H9 (cell line): ENCODE measurements at regions not wholly inside any gene's neighbourhood (a gene's known extent, or its start where the extent isn't known, plus 50 kb on each side); places are given as distances from the start of the nearest gene placed in this dataset.
"Not testable (repeated sequence)": the region's sequence is repeated elsewhere in the genome, so short reads cannot be mapped to it uniquely, and the experiment has no call there.

Experiments used
- DNase-seq: peaks from one replicate; pipeline ENCODE4 v3.0.0-alpha.2; 2017
- H2AFZ ChIP-seq: one replicate; pipeline ENCODE4 v1.6.1; 2013; ENCODE audit warnings: mild to moderate bottlenecking, low read length, control low read depth, moderate library complexity
- H2AK5ac ChIP-seq: 2 replicates; pipeline ENCODE4 v1.6.1; 2013; ENCODE audit warnings: low read length, control low read depth, mixed read lengths; ENCODE audit not compliant: insufficient read length
- H2BK120ac ChIP-seq: one replicate; pipeline ENCODE4 v1.6.1; 2013; ENCODE audit warnings: low read depth, mild to moderate bottlenecking, low read length, control low read depth, inconsistent platforms; ENCODE audit not compliant: poor library complexity, severe bottlenecking
- H2BK12ac ChIP-seq: 2 replicates; pipeline ENCODE4 v1.6.1; 2013; ENCODE audit warnings: low read length, control low read depth, mixed read lengths, low read depth; ENCODE audit not compliant: insufficient read length
- H2BK15ac ChIP-seq: 2 replicates; pipeline ENCODE4 v1.6.1; 2013; ENCODE audit warnings: low read depth, low read length, control low read depth
- H2BK20ac ChIP-seq: one replicate; pipeline ENCODE4 v1.6.1; 2013; ENCODE audit warnings: low read depth, mild to moderate bottlenecking, low read length, control low read depth, inconsistent platforms; ENCODE audit not compliant: poor library complexity, severe bottlenecking
- H2BK5ac ChIP-seq: 2 replicates; pipeline ENCODE4 v1.6.1; 2013; ENCODE audit warnings: low read length, control low read depth, mixed read lengths; ENCODE audit not compliant: insufficient read length
- H3K14ac ChIP-seq: 2 replicates; pipeline ENCODE4 v1.6.1; 2013; ENCODE audit warnings: low read length, control low read depth; ENCODE audit not compliant: insufficient read depth
- H3K18ac ChIP-seq: 2 replicates; pipeline ENCODE4 v1.6.1; 2013; ENCODE audit warnings: low read depth, mild to moderate bottlenecking, mixed read lengths, low read length, control low read depth; ENCODE audit not compliant: insufficient read length
- H3K23ac ChIP-seq: 2 replicates; pipeline ENCODE4 v1.6.1; 2013; ENCODE audit warnings: low read length, control low read depth, mixed read lengths, low read depth; ENCODE audit not compliant: insufficient read length
- H3K23me2 ChIP-seq: 2 replicates; pipeline ENCODE4 v1.6.1; 2013; ENCODE audit warnings: low read depth, mild to moderate bottlenecking, mixed read lengths, low read length, control low read depth; ENCODE audit not compliant: insufficient read length, poor library complexity, severe bottlenecking
- H3K27ac ChIP-seq: 2 replicates; pipeline ENCODE4 v1.5.1; 2013; ENCODE audit warnings: low read length, control low read depth, mixed read lengths, low read depth; ENCODE audit not compliant: insufficient read length
- H3K27me3 ChIP-seq: 2 replicates; pipeline ENCODE4 v1.6.1; 2013; ENCODE audit warnings: low read length, control low read depth, inconsistent platforms; ENCODE audit not compliant: insufficient read depth
- H3K4ac ChIP-seq: 2 replicates; pipeline ENCODE4 v1.6.1; 2013; ENCODE audit warnings: low read depth, mild to moderate bottlenecking, control low read depth, inconsistent platforms, low read length, moderate library complexity
- H3K4me1 ChIP-seq: 2 replicates; pipeline ENCODE4 v1.6.1; 2013; ENCODE audit warnings: low read length, control low read depth, inconsistent platforms; ENCODE audit not compliant: insufficient read depth
- H3K4me2 ChIP-seq: 2 replicates; pipeline ENCODE4 v1.6.1; 2013; ENCODE audit warnings: low read length, control low read depth, mixed read lengths; ENCODE audit not compliant: insufficient read length, insufficient read depth
- H3K56ac ChIP-seq: 2 replicates; pipeline ENCODE4 v1.6.1; 2013; ENCODE audit warnings: low read depth, mild to moderate bottlenecking, mixed read lengths, low read length, control low read depth; ENCODE audit not compliant: insufficient read length
- H3K79me1 ChIP-seq: 2 replicates; pipeline ENCODE4 v1.6.1; 2013; ENCODE audit warnings: low read depth, mild to moderate bottlenecking, moderate library complexity, low read length, control low read depth, inconsistent platforms; ENCODE audit not compliant: insufficient read depth, poor library complexity, severe bottlenecking
- H3K79me2 ChIP-seq: 2 replicates; pipeline ENCODE4 v1.6.1; 2013; ENCODE audit warnings: low read length, control low read depth, inconsistent platforms; ENCODE audit not compliant: insufficient read depth
- H3K9ac ChIP-seq: 2 replicates; pipeline ENCODE4 v1.6.1; 2013; ENCODE audit warnings: low read length, control low read depth, mixed read lengths; ENCODE audit not compliant: insufficient read length; ENCODE audit errors: extremely low read depth
- H3K9me3 ChIP-seq: one replicate; pipeline ENCODE4 v1.6.1; 2013; ENCODE audit warnings: low read depth, low read length, inconsistent platforms; ENCODE audit not compliant: control insufficient read depth
- H3T11ph ChIP-seq: one replicate; pipeline ENCODE4 v1.6.1; 2013; ENCODE audit warnings: mild to moderate bottlenecking, low read length, control low read depth, inconsistent platforms
- H4K20me1 ChIP-seq: one replicate; pipeline ENCODE4 v1.6.1; 2013; ENCODE audit not compliant: control insufficient read depth, insufficient read length, insufficient read depth
- H4K5ac ChIP-seq: 2 replicates; pipeline ENCODE4 v1.6.1; 2013; ENCODE audit warnings: low read depth, mild to moderate bottlenecking, mixed read lengths, low read length, control low read depth; ENCODE audit not compliant: insufficient read length
- H4K8ac ChIP-seq: replicated peaks from 2 replicates; pipeline ENCODE4 v1.6.1; 2013; ENCODE audit warnings: low read length, control low read depth, mixed read lengths, low read depth; ENCODE audit not compliant: insufficient read length
- H4K91ac ChIP-seq: 2 replicates; pipeline ENCODE4 v1.6.1; 2013; ENCODE audit warnings: low read depth, mild to moderate bottlenecking, moderate library complexity, mixed read lengths, low read length, control low read depth; ENCODE audit not compliant: insufficient read length
- H3K27ac Mint-ChIP-seq, 3 experiments: 2 replicates in 2 of 3; 3 replicates in 1 of 3; pipeline ENCODE4 v1.8.0; 2020 to 2021; ENCODE audit warnings: mixed read lengths in 3 of 3, mild to moderate bottlenecking in 1 of 3, moderate library complexity in 1 of 3
- H3K27me3 Mint-ChIP-seq: 2 replicates; pipeline ENCODE4 v1.8.0; 2021; ENCODE audit warnings: low read depth, mild to moderate bottlenecking, moderate library complexity, mixed read lengths
- H3K36me3 Mint-ChIP-seq, 3 experiments: 2 replicates in 2 of 3; 3 replicates in 1 of 3; pipeline ENCODE4 v1.8.0; 2020 to 2021; ENCODE audit warnings: low read depth in 3 of 3, mixed read lengths in 3 of 3; ENCODE audit not compliant: insufficient read depth in 1 of 3
- H3K4me1 Mint-ChIP-seq, 2 experiments: 2 replicates each; pipeline ENCODE4 v1.8.0; 2020; ENCODE audit warnings: mixed read lengths in 2 of 2
- H3K4me3 Mint-ChIP-seq, 2 experiments: 2 replicates in 1 of 2; 3 replicates in 1 of 2; pipeline ENCODE4 v1.8.0; 2020 to 2021; ENCODE audit warnings: mild to moderate bottlenecking in 2 of 2, mixed read lengths in 2 of 2, moderate library complexity in 1 of 2
- H3K9me3 Mint-ChIP-seq, 2 experiments: 2 replicates in 1 of 2; 3 replicates in 1 of 2; pipeline ENCODE4 v1.8.0; 2020; ENCODE audit warnings: mild to moderate bottlenecking in 2 of 2, mixed read lengths in 2 of 2, moderate library complexity in 1 of 2
- WGBS: extraction: QIAGEN DNeasy Blood & Tissue Kit; methylation state at CpG from one replicate; pipeline ENCODE4 v1.1.7; 2013; ENCODE audit warnings: missing lambda C conversion rate, low lambda C conversion rate, mixed read lengths; ENCODE audit not compliant: insufficient read length; ENCODE audit errors: extremely low coverage; 5-methylcytosine and 5-hydroxymethylcytosine counted together
- TF ChIP-seq, protein P1 (sequence below): fragments of 200-600 bp; sonication (generic); conservative IDR thresholded peaks from 3 replicates; pipeline ENCODE4 v1.8.0; 2021; ENCODE audit warnings: antibody characterized with exemption, mild to moderate bottlenecking

DNA sequence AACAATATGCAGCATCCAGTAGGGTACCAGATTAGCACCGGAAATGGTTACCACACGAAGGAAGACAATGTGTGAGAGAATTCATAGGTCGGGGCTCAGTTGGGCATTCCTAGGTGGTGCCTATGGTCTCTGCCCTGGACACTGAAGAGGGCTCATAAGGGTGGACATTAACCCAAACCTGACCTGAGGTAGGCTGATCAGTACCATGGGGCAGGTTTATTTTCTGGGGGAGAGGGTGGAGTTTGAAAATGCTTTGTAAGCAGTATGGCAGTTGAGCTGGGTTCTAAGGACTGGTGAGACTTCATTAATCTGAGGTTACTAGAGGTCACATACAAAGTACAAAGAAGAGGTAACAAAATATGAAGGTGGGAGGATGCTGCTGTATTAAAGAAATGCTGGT is 68.4 kb downstream of the RPL22L1 start:
- TF ChIP-seq, protein P1, sequence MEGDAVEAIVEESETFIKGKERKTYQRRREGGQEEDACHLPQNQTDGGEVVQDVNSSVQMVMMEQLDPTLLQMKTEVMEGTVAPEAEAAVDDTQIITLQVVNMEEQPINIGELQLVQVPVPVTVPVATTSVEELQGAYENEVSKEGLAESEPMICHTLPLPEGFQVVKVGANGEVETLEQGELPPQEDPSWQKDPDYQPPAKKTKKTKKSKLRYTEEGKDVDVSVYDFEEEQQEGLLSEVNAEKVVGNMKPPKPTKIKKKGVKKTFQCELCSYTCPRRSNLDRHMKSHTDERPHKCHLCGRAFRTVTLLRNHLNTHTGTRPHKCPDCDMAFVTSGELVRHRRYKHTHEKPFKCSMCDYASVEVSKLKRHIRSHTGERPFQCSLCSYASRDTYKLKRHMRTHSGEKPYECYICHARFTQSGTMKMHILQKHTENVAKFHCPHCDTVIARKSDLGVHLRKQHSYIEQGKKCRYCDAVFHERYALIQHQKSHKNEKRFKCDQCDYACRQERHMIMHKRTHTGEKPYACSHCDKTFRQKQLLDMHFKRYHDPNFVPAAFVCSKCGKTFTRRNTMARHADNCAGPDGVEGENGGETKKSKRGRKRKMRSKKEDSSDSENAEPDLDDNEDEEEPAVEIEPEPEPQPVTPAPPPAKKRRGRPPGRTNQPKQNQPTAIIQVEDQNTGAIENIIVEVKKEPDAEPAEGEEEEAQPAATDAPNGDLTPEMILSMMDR = no peak
- Mint-ChIP-seq H3K9me3 (peaks cover 4% of the 10 kb centered on the region in 2 experiments; a peak in 3 of 5 replicates), H3K27ac (peak overlapping the region in 1 of 3 experiments; percentile 0; a peak in 2 of 7 replicates), H3K4me3 (no peak overlapping the region), H3K4me1 (peaks cover 14 to 16% of the 10 kb centered on the region in 2 experiments), H3K27me3 (no peaks in the 10 kb centered on the region), H3K36me3 (peaks cover 0 to 5% (median 0%) of the 10 kb centered on the region in 3 experiments; a peak in 3 of 7 replicates)
- Histone ChIP-seq H3K4me2 (no peak overlapping the region), H2BK15ac (no peak overlapping the region), H2BK120ac (no peak overlapping the region), H3K4ac (no peak overlapping the region), H3T11ph (no peak overlapping the region), H3K23ac (no peak overlapping the region), H3K18ac (no peak overlapping the region), H2BK5ac (no peak overlapping the region), H3K9me3 (no peaks in the 10 kb centered on the region), H2BK12ac (no peak overlapping the region), H2BK20ac (no peak overlapping the region), H3K79me2 (no peaks in the 10 kb centered on the region), H3K27ac (no peak overlapping the region), H3K14ac (no peak overlapping the region), H4K8ac (no peak overlapping the region), H4K5ac (no peak overlapping the region), H3K79me1 (no peaks in the 10 kb centered on the region), H3K4me1 (peaks cover 1% of the 10 kb centered on the region; the same call in 1 of the 2 replicates), H3K9ac (no peak overlapping the region), H4K91ac (no peak overlapping the region), H2AK5ac (no peak overlapping the region), H3K23me2 (no peaks in the 10 kb centered on the region), H2AFZ (no peak overlapping the region), H3K27me3 (no peaks in the 10 kb centered on the region), H4K20me1 (no peaks in the 10 kb centered on the region), H3K56ac (no peak overlapping the region)
- WGBS = no CpG with 5 or more reads among the region's 3 CpGs
- DNase-seq = no peak

GRCh38 chr3:170800275-170800674 is 69.7 kb downstream of the RPL22L1 start:
- H3K4me1 ChIP-seq, H2BK5ac ChIP-seq, H3K79me2 ChIP-seq, H2BK120ac ChIP-seq, DNase-seq, H3K9me3 ChIP-seq, H3K79me1 ChIP-seq, H3K4ac ChIP-seq, H3K27ac ChIP-seq, H3K36me3 Mint-ChIP-seq, H2BK20ac ChIP-seq, H2AK5ac ChIP-seq, H4K20me1 ChIP-seq, H3T11ph ChIP-seq, H3K27me3 ChIP-seq, H4K8ac ChIP-seq, H3K4me3 Mint-ChIP-seq, H3K14ac ChIP-seq, H3K18ac ChIP-seq, H2BK12ac ChIP-seq, H3K27ac Mint-ChIP-seq, H3K23me2 ChIP-seq, H3K9me3 Mint-ChIP-seq, H3K4me2 ChIP-seq, H4K5ac ChIP-seq, H2BK15ac ChIP-seq, H4K91ac ChIP-seq, H3K23ac ChIP-seq, H3K27me3 Mint-ChIP-seq, H3K9ac ChIP-seq, H3K56ac ChIP-seq, H2AFZ ChIP-seq: not testable (repeated sequence)
- no CpG with 5 or more reads among the region's 4 CpGs for WGBS
- H3K4me1 Mint-ChIP-seq = peaks cover 12% of the 10 kb centered on the region in 2 experiments
